ENCODE measurements at regions not wholly inside any gene's neighbourhood (a gene's known extent, or its start where the extent isn't known, plus 50 kb on each side); places are given as distances from the start of the nearest gene placed in this dataset.

- no peak for TF ChIP-seq CTCF (IDR thresholded peaks at IDR 0.05)
- TF ChIP-seq EZH2 (IDR thresholded peaks at IDR 0.05; ENCODE audit: borderline replicate concordance, insufficient read depth, low read depth, low read length, poor library complexity, severe bottlenecking): no peak
These were observed 589.2 kb downstream of the BRD1 start for GRCh38 chr22:49238181-49239141.
